Thyroid gland (tissue), 4 donors: ENCODE measurements at regions not wholly inside any gene's neighbourhood (a gene's known extent, or its start where the extent isn't known, plus 50 kb on each side); places are given as distances from the start of the nearest gene placed in this dataset.

ENCODE experiments used
- DNase-seq, 2 donors: peaks; one replicate each; pipeline ENCODE4 v3.0.0-alpha.2; 2019
- H3K27ac ChIP-seq, 3 donors: fragments of 200-600 bp; sonication (generic); 1 replicate in 2 of 3; 2 replicates in 1 of 3; pipeline ENCODE4 v1.5.1; 2016 to 2019; ENCODE audit warnings: mild to moderate bottlenecking in 1 of 3, moderate library complexity in 1 of 3
- H3K27me3 ChIP-seq: fragments of 200-600 bp; sonication (generic); one replicate; pipeline ENCODE4 v1.5.1; 2019
- H3K36me3 ChIP-seq, 2 donors: fragments of 200-600 bp; sonication (generic); one replicate each; pipeline ENCODE4 v1.5.1; 2016 to 2019
- H3K4me1 ChIP-seq, 2 donors: fragments of 200-600 bp; sonication (generic); one replicate each; pipeline ENCODE4 v1.5.1; 2017 to 2019
- H3K4me3 ChIP-seq, 3 donors: fragments of 200-600 bp; sonication (generic); replicated peaks in 1 of 3; 1 replicate in 2 of 3; 2 replicates in 1 of 3; pipeline ENCODE4 v1.5.1; 2016; ENCODE audit warnings: mild to moderate bottlenecking in 1 of 3
- H3K9me3 ChIP-seq: fragments of 200-600 bp; sonication (generic); one replicate; pipeline ENCODE4 v1.5.1; 2017
- CTCF ChIP-seq, 6 experiments: fragments of 200-600 bp in 3 of 6; fragments of 450-650 bp in 3 of 6; sonication (generic) in 3 of 6; IDR thresholded peaks; one replicate each; pipeline ENCODE4 v1.5.1; 2016 to 2019; ENCODE audit warnings: antibody characterized with exemption in 6 of 6, mild to moderate bottlenecking in 2 of 6, inconsistent platforms in 1 of 6, moderate library complexity in 1 of 6
- POLR2A ChIP-seq, 2 donors: fragments of 450-650 bp; IDR thresholded peaks; one replicate each; pipeline ENCODE4 v1.6.1; 2017; ENCODE audit warnings: antibody characterized with exemption in 2 of 2, mild to moderate bottlenecking in 2 of 2, moderate library complexity in 1 of 2
- WGBS, 2 donors: methylation state at CpG; one replicate each; pipeline ENCODE4 v1.1.5; 2017; 5-methylcytosine and 5-hydroxymethylcytosine counted together
- intact Hi-C: fragments of 100-400 bp; cut with DNase I; formaldehyde crosslinking; loops from one replicate; pipeline ENCODE4 v1.15.1; 2023

- H3K36me3 ChIP-seq: no peaks in the 10 kb centered on the region
- H3K27me3 ChIP-seq: no peaks in the 10 kb centered on the region
- H3K4me1 ChIP-seq: no peaks in the 10 kb centered on the region
- H3K4me3 ChIP-seq: no peak overlapping the region
- intact Hi-C loops: no loop called here
- no peak for TF ChIP-seq POLR2A (IDR thresholded peaks at IDR 0.05)
- no peak for TF ChIP-seq CTCF (IDR thresholded peaks at IDR 0.05)
- 85 to 94% methylated on average over 10 to 11 of the region's 11 CpGs for WGBS, 2 donors
- no peaks in the 10 kb centered on the region for H3K9me3 ChIP-seq
- no peak for DNase-seq
- H3K27ac ChIP-seq: no peak overlapping the region
Measured at GRCh38 chr17:74079537-74080300, 123.8 kb upstream of the RPL38 start.

- no peak for DNase-seq
- intact Hi-C loops: no loop called here
- H3K4me3 ChIP-seq: no peak overlapping the region
- H3K27ac ChIP-seq: no peak overlapping the region
- no peak for TF ChIP-seq CTCF (IDR thresholded peaks at IDR 0.05)
- TF ChIP-seq POLR2A (IDR thresholded peaks at IDR 0.05): no peak
- 49 to 63% methylated on average over 14 to 20 of the region's 21 CpGs for WGBS, 2 donors
- H3K4me1 ChIP-seq: no peaks in the 10 kb centered on the region
- no peaks in the 10 kb centered on the region for H3K27me3 ChIP-seq
- no peaks in the 10 kb centered on the region for H3K9me3 ChIP-seq
- H3K36me3 ChIP-seq: no peaks in the 10 kb centered on the region
Measured at GRCh38 chr17:74080656-74081582, 122.6 kb upstream of the RPL38 start.

- intact Hi-C loops: no loop called here
- no peak for TF ChIP-seq CTCF (IDR thresholded peaks at IDR 0.05)
- TF ChIP-seq POLR2A (IDR thresholded peaks at IDR 0.05): no peak
- Histone ChIP-seq H3K4me1 (no peaks in the 10 kb centered on the region), H3K27me3 (no peaks in the 10 kb centered on the region), H3K9me3 (no peaks in the 10 kb centered on the region), H3K36me3 (no peaks in the 10 kb centered on the region), H3K4me3 (no peak overlapping the region), H3K27ac (no peak overlapping the region)
- 67 to 79% methylated on average over 7 of the region's 7 CpGs for WGBS, 2 donors
- DNase-seq: no peak
Measured at GRCh38 chr17:74082886-74083285, 120.6 kb upstream of the RPL38 start.

GRCh38 chr17:74083321-74083720 is 120.2 kb upstream of the RPL38 start:
- H3K9me3 ChIP-seq: no peaks in the 10 kb centered on the region
- 73 to 87% methylated on average over 3 of the region's 3 CpGs for WGBS, 2 donors
- no peaks in the 10 kb centered on the region for H3K27me3 ChIP-seq
- TF ChIP-seq POLR2A (IDR thresholded peaks at IDR 0.05): no peak
- TF ChIP-seq CTCF (IDR thresholded peaks at IDR 0.05): no peak
- H3K36me3 ChIP-seq: no peaks in the 10 kb centered on the region
- intact Hi-C loops: no loop called here
- H3K27ac ChIP-seq: no peak overlapping the region
- H3K4me3 ChIP-seq: no peak overlapping the region
- no peaks in the 10 kb centered on the region for H3K4me1 ChIP-seq
- DNase-seq: no peak

- no peaks in the 10 kb centered on the region for H3K9me3 ChIP-seq
- 59 to 65% methylated on average over 3 of the region's 3 CpGs for WGBS, 2 donors
- H3K4me1 ChIP-seq: no peaks in the 10 kb centered on the region
- no peak for DNase-seq
- H3K27ac ChIP-seq: no peak overlapping the region
- intact Hi-C loops: no loop called here
- H3K27me3 ChIP-seq: no peaks in the 10 kb centered on the region
- no peaks in the 10 kb centered on the region for H3K36me3 ChIP-seq
- TF ChIP-seq CTCF (IDR thresholded peaks at IDR 0.05) (no peak), POLR2A (IDR thresholded peaks at IDR 0.05) (no peak)
- no peak overlapping the region for H3K4me3 ChIP-seq
Measured at GRCh38 chr17:74085434-74085833, 118.0 kb upstream of the RPL38 start.
